Umbilical cord (tissue), 1 donor: ENCODE measurements at regions not wholly inside any gene's neighbourhood (a gene's known extent, or its start where the extent isn't known, plus 50 kb on each side); places are given as distances from the start of the nearest gene placed in this dataset.
A peak's percentile ranks its signal among the peaks of the same experiment; 100 is the strongest.

Experiments
- DNase-seq: peaks from one replicate; pipeline ENCODE4 v3.0.0-alpha.2; 2015; ENCODE audit warnings: low spot score

DNA sequence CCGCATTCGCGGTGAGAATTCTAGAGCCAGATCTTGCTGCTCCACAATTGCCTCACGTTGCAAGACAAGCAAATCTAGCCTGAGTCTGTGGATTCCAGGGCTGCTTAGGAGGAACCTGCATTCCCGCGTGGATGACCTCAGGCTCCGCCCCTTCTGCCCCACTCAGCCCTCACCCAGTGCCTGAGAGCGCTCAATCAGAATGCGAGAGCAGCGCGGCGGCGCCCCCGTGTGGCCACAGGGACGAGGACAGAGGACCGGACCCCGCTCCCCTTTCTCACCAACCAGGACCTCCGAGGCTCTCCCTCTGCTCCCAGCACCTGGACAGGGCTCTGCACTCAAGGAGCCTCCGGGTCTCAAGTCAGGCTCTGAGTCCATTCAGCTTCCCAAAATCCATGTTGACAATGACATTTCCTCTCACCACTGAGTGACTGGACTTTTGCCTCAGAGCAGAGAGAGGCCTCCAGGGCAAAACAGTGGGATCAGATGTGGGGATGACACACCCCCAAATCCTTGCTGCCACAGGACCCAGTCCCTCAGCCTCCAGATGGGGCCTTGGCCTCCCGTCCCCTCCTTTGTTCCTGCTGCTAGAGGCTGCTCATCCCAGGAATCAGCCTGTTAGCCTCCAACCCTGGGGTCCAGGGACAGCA lies 52.0 kb downstream of the RPP21 start:
- DNase-seq: peak; percentile 58

GRCh38 chr6:30397697-30398096 lies 52.7 kb downstream of the RPP21 start:
- no peak for DNase-seq

DNA sequence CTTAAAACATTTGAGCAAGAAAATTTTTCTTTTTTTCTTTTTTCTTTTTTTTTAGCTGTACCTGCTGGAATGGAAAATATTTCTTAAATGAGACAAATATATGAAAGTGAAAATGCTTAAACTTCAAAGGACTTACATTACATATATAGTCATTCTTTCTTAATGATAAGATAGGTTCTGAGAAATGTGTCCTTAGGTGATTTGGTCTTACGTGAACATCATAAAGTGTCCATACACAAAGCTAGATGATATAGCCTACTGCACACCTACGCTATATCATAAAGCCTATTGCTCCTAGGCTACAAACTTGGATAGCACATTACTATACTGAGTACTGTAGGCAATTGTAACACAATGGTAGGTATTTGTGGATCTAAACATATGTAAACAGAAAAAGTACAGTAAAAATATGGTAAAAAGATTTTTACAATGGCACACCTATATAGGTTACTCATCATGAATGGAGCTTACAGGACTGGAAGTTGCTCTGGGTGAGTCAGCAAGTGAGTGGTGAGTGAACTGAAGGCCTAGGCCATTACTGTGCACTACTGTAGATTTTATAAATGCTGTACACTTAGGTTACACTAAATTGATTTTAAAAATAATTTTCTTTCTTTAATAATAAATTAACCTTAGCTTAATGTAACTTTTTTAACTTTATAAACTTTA lies 54.6 kb downstream of the RPP21 start:
- DNase-seq: no peak

DNA sequence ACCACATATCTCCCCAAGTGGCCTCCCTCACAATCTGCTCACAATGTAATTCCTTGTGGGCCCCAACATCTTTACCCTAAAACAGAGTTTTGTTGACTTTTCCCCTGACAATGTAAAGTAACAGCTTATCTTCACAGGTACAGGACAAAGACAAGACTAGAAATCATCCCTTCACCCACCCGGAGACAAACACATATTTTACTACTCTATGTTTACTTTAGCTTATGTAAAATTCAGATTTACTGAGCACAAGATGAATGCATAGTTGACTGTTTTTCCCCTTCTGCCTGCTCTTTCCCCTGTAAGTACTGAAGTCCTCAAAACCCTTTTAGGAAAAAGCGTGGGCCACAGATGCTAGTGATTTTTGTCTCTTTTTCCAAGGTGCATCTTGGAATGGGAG lies 61.0 kb downstream of the RPP21 start:
- no peak for DNase-seq

GRCh38 chr6:30409184-30409583 lies 64.2 kb downstream of the RPP21 start:
- DNase-seq: no peak

GRCh38 chr6:30411515-30412207 lies 66.7 kb downstream of the RPP21 start:
- DNase-seq: peak; percentile 25

- DNase-seq: no peak
Observed at GRCh38 chr6:30418448-30418847, 70.9 kb upstream of the HLA-E start.

GRCh38 chr6:30424549-30424948 lies 64.8 kb upstream of the HLA-E start:
- no peak for DNase-seq
